Mucosa of gallbladder (tissue), 1 donor: ENCODE measurements at regions not wholly inside any gene's neighbourhood (a gene's known extent, or its start where the extent isn't known, plus 50 kb on each side); places are given as distances from the start of the nearest gene placed in this dataset.

Experiments used
- DNase-seq: peaks from one replicate; pipeline ENCODE4 v3.0.0-alpha.2; 2020; ENCODE audit warnings: low spot score
- donor health status: DM: no; HTN: no; CAD: no.

DNA sequence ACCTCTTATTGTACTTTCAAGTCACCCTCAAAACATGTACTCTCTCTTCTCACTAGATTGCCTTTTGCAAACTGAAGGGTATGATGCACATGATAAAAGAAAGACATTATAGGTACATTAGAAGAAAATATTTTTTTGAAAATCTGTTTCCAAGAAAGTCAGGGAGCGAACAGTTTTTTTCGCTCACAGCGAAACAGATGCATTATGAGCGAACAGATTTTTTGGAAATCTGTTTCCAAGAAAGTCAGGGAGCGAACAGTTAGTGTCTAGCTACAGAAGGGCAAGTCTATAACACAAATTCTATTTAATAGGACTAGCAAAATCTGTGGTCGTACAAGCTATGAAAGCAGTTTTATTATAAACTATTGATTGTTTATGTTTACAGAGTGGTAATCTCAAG is 296.2 kb upstream of the ANO3 start:
- no peak for DNase-seq

GRCh38 chr11:26037716-26038115 is 294.2 kb upstream of the ANO3 start:
- DNase-seq: no peak

- DNase-seq: no peak
Observed at GRCh38 chr11:26040339-26040738, 291.6 kb upstream of the ANO3 start.

- peak; percentile 59 for DNase-seq
Observed at GRCh38 chr11:26042113-26042512, 289.8 kb upstream of the ANO3 start.

- DNase-seq: no peak
Observed at GRCh38 chr11:26043665-26044064, 288.3 kb upstream of the ANO3 start.

- no peak for DNase-seq
Observed at GRCh38 chr11:26044389-26044788, 287.5 kb upstream of the ANO3 start.

GRCh38 chr11:26045082-26045481 is 286.8 kb upstream of the ANO3 start:
- DNase-seq: no peak

GRCh38 chr11:26048271-26048670 is 283.7 kb upstream of the ANO3 start:
- no peak for DNase-seq

GRCh38 chr11:26053966-26054365 is 278.0 kb upstream of the ANO3 start:
- DNase-seq: no peak

DNA sequence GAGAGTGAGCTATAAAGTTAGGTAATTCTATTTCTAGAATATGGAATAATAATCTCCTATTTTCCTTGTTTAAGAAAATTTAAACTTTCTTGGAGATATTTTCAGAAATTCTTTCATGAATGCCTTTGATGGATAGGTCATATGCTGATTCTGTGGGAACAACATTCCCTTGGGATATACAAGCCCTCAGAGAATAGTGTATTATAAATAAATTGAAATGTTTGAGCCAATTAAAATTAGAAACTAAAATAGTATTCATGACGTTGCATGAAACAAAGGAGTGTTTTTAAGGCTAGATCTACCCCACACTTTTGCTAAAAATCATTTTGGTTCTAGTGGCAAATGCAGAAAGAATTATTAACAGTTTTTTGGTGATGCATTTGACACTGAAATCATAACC is 269.3 kb upstream of the ANO3 start:
- DNase-seq: no peak

DNA sequence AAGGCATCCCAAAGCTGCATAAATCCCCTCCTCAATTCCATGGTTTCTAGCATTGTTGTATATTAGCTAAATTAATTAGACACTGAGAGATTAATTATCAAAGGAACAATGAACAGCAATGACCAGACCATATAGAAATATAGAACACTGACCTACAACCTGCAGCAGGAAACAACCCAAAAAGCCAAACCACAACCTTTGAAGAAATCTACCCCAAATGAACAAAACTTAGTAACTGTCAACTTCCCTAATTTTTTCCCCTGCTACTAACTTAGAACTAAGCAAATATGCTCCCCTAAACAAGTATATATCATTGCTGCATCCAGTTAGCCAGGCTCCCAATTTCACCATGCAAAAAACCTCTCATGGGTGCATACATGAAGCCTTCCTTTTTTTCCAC is 268.0 kb upstream of the ANO3 start:
- no peak for DNase-seq

- DNase-seq: no peak
Observed at GRCh38 chr11:26065944-26066343, 266.0 kb upstream of the ANO3 start.

DNA sequence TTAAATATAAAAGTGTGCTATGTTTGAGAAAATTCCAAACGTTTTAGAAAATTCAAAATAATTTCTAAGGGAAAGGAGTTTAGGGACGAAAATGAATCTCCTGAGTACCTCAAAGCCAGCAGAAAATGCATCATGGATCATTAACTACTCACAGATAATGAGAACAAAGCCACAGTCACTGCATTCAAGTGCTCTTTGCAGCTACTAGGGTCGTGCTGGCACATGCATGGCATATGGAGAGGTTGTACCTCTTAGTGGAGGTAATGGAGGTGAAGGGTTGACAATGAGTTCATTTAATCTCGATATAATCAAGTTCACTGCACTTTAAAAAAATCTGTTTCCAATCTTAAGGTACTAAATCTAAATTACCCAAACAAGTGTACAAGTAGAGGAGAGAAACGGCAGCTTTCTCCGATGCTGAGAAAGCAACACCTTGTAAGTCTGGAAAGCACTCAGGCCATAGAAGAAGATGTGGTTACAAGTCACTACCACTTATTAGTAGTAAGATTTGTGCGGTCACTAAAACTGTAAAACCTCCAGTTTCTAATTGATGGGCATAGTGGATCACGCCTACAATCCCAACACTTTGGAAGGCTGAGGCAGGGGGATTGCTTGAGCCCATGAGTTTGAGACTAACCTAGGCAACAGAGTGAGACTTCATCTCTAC is 261.1 kb upstream of the ANO3 start:
- DNase-seq: no peak

- DNase-seq: no peak
Observed at GRCh38 chr11:26072614-26073153, 259.2 kb upstream of the ANO3 start.

DNA sequence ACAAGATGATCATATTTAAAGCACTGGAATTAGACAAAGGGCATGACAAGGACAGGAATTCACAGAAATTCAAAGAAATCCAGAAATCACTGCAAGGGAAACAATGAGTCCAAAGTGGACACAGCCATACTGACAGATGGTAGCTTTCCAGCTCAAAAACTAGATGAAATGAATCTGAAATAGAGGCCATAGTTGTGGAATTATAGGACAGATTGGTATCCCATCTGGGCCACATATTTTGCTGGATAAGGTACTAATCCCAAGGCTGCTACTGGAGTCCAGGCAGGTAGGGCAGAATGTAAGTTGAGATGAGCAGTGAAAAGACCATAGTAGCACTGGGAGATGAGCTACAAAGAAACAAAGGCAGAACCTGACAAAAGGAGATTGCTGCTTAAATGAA is 258.3 kb upstream of the ANO3 start:
- DNase-seq: no peak

DNA sequence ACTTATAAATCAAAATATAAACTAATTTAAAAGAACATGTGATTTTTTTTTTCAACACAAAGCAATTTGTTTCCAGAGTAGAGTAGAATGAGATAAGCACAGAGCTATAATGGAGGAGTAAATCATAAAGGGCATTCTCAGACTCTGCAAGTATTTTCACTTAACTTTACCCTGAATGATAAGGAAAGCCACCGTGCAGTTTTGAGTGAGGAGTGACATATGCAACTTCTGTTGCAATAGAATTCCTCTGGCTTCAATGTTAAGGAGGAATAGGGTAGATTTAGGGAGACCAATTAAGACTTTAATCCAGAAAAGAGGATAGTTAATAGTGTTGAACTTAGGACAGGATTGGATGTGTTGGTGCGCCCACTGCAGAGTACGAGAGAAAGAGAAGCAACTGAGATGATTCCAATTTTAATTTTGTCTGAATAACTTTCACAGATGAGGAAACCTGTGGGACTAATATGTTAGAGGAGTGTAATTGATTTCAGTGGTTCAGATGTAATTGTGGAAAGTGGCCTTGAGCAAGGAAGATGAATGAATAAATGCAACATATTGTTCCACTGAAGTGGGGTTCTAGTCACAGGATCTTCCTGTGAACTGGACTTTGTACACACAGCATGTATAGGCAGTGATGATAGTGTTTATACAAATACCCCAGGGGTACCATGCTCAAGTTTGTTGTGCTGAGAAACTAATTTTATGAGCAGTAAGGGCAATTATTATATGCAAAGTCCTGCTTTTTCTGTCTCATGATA is 255.5 kb upstream of the ANO3 start:
- no peak for DNase-seq

DNA sequence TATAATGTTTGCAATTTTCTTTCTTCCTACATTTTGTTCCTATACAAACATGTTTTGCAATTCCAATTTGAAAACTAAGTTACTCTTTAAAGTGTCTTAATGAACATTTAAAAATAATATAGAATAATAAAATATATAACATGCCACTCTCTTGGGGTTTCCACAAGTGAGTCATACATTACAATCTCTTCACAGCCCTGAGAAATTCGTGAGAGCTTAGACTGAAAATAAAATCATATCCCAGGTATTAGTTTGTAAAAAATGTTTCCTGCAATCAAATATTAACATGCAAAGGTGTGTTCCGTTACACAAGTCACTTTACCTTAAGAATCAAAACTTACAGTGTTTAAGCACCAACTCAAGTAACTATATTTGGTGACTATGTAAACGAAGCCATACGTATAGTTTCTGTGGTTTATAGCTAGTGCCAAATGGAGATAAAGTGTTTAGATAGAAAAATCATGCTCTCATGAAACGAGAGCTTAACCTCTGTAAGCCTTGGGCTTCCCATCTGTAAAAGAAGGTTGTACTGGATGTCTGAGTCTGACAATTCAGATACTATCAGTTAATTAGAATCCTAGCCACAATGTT is 253.6 kb upstream of the ANO3 start:
- DNase-seq: no peak

GRCh38 chr11:26084313-26084712 is 247.6 kb upstream of the ANO3 start:
- DNase-seq: no peak

GRCh38 chr11:26086028-26086427 is 245.9 kb upstream of the ANO3 start:
- no peak for DNase-seq

DNA sequence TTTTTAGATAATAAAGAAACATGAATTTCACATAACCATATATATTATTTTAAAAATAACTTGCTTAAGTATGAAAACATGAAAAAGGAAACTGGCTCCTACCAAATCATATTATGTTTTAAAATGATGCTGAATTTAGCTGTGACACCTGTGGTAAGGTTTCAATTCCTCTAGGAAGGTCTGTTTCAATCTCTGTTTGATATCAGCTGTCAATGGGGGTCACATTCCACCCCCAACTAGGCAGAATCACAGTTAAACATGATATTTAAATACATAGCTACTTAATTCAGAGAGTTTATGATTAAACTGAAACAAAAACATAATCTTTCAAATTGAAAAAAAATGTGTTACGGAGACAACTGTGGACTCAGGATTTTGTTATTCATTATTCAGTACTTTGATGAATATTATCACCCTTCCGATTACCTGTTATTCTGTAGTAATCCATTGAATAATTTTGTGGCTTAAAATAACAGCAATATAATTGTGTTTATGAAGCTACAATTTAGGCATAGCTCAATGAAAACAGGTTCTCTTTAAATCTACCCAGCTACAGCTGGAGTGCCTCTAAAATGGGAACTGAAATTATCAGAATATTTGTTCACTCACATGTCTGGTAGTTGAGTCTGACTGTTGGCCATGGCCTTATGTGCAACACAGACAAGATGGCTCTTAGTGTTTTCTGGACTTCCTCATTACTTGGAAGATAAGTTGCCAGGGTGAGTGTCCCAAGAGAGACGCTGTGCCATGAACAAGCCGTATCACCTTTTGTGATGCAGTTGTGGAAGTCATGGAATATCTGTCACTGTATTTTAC is 244.6 kb upstream of the ANO3 start:
- DNase-seq: no peak

DNA sequence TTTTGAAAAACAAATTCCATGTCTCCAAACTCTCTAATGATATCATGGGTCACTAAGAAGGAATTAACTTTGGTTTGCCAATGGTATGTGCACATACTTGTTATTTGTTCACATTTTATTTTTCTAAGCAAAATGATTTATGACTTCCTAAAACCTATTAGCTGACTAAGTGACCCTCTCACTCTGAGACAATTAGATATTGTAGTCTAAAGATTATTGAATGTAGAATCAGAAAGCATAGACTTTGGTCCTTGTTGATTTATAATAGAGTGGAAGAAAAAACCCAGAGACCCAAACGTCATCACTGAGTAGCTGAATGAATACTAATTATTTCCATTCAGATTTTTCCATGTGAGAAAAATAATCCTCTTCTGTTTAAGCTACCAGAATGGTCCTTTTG is 243.5 kb upstream of the ANO3 start:
- no peak for DNase-seq

DNA sequence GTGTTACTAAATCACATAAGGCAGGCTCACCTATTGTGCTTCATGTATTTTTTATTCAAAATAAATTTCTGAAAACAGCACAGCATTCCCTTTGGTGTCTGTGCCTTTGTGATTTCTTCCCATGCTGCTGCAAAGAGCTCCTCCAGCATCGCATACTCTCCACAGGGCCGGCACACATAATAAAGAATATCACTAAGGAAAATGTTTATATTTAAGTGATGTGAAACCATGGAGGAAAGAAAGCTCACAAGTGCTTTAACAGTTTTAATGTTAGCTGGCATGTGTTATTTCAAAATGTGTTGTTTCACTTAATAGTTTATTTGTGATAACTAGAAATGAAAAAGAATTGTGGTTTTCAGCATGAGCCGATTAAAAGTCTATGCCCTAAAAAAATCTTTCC is 241.3 kb upstream of the ANO3 start:
- no peak for DNase-seq
